ENCODE measurements at regions not wholly inside any gene's neighbourhood (a gene's known extent, or its start where the extent isn't known, plus 50 kb on each side); places are given as distances from the start of the nearest gene placed in this dataset.

DNA sequence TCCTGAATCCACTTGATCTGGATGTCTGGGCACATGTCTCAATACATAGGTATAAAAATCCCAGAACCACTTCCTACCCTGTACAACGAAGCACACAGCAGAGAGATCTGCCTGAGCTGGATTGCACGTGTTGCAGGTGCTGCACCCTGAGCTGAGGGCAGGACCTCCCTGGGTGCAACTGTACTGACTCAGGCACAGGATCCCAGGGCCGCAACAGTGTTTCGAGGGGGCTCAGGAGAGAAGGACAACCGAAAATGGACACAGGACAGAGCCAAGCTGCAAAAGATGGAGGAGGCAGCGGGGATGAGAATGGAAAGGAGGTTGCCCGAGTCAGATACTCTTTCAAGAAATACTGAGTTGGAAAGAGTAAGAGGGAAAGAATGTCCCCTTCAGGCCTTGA lies 354.1 kb downstream of the EIPR1 start:
- no peaks in the 10 kb centered on the region for H3K9me3 ChIP-seq
- 85 to 93% (median 89%) methylated on average over 7 of the region's 7 CpGs for WGBS, 5 donors
- TF ChIP-seq, protein P1, sequence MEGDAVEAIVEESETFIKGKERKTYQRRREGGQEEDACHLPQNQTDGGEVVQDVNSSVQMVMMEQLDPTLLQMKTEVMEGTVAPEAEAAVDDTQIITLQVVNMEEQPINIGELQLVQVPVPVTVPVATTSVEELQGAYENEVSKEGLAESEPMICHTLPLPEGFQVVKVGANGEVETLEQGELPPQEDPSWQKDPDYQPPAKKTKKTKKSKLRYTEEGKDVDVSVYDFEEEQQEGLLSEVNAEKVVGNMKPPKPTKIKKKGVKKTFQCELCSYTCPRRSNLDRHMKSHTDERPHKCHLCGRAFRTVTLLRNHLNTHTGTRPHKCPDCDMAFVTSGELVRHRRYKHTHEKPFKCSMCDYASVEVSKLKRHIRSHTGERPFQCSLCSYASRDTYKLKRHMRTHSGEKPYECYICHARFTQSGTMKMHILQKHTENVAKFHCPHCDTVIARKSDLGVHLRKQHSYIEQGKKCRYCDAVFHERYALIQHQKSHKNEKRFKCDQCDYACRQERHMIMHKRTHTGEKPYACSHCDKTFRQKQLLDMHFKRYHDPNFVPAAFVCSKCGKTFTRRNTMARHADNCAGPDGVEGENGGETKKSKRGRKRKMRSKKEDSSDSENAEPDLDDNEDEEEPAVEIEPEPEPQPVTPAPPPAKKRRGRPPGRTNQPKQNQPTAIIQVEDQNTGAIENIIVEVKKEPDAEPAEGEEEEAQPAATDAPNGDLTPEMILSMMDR (IDR thresholded peaks at IDR 0.05 in 8 of 11, conservative IDR thresholded peaks at IDR 0.05 in 3 of 11) = no peak
- TF ChIP-seq POLR2A (IDR thresholded peaks at IDR 0.05) (no peak), POLR2AphosphoS5 (IDR thresholded peaks at IDR 0.05) (no peak)
- intact Hi-C loops (cut with DNase I; ENCODE audit: low total_unique reads) = no loop called here
- no peaks in the 10 kb centered on the region for H3K4me1 ChIP-seq
- DNase-seq = no peak
- no peaks in the 10 kb centered on the region for H3K36me3 ChIP-seq
- peaks cover 0 to 4% (median 0%) of the 10 kb centered on the region in 7 donors for H3K27me3 ChIP-seq (replicated peaks in 1 of 7)
- H3K27ac ChIP-seq = no peak overlapping the region
- no peak overlapping the region for H3K4me3 ChIP-seq

DNA sequence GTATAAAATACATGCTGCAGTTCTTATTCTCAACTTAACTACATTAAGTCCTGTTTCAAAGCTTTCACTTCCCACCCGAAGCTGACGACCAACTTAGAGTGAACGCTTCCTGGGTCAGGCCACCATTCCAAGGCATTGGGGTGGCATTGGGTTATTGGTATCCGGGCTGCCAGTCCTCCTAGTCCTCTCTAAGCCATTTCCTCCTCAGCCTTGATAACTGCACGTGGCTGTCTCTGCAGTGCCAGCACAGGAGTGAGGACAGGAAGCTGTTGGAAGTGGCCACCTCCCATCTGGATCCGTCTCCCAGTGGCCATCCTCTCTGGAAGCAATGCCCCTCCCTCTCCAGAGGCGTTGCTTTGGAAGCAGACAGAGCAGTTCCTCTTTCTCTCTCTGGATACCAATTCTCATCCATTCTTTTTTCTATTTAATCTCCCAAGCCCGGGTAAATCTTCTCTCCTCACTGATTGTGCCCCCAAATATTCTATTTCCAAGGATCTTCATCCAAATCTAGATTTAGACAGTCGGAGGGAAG lies 354.7 kb downstream of the EIPR1 start:
- intact Hi-C loops (cut with DNase I; ENCODE audit: low total_unique reads) = no loop called here
- 57 to 67% (median 60%) methylated on average over 9 of the region's 9 CpGs for WGBS, 5 donors
- H3K27me3 ChIP-seq (replicated peaks in 1 of 7) = peaks cover 0 to 4% (median 0%) of the 10 kb centered on the region in 7 donors
- H3K27ac ChIP-seq = no peak overlapping the region
- H3K9me3 ChIP-seq = peaks cover 0 to under 1% (median 0%) of the 10 kb centered on the region in 8 donors
- DNase-seq = peak; percentile 58
- no peak overlapping the region for H3K4me3 ChIP-seq
- peak in 2 of 3 donors; percentile 31 to 43 for TF ChIP-seq POLR2AphosphoS5 (IDR thresholded peaks at IDR 0.05)
- TF ChIP-seq POLR2A (IDR thresholded peaks at IDR 0.05) = no peak
- TF ChIP-seq, protein P1 (IDR thresholded peaks at IDR 0.05 in 8 of 11, conservative IDR thresholded peaks at IDR 0.05 in 3 of 11) = no peak
- no peaks in the 10 kb centered on the region for H3K36me3 ChIP-seq
- no peaks in the 10 kb centered on the region for H3K4me1 ChIP-seq

DNA sequence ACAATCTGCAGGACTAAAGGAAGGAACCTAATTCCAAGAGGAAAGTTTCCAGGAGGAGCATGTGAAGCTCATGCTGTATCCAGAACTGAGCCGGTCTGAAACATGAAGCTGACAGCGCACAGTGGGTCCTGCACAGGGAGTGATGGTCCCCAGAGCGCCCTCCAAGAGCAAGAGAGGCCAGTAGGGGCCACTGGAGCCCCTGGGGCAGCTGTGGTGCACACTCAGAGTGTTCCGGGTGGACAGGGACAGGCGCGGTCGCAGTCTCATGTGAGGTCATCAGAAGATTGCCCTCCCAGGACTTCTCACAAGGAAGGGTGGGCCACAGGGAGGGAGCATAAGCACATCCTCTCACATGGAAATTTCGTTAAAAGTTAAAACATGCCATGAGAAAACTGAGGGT lies 355.9 kb downstream of the EIPR1 start:
- Histone ChIP-seq H3K4me1 (no peaks in the 10 kb centered on the region), H3K27ac (no peak overlapping the region), H3K9me3 (peaks cover 0 to 12% (median 9%) of the 10 kb centered on the region in 8 donors), H3K36me3 (no peaks in the 10 kb centered on the region), H3K27me3 (replicated peaks in 1 of 7) (peaks cover 0 to 4% (median 0%) of the 10 kb centered on the region in 7 donors), H3K4me3 (no peak overlapping the region)
- TF ChIP-seq, protein P1 (IDR thresholded peaks at IDR 0.05 in 8 of 11, conservative IDR thresholded peaks at IDR 0.05 in 3 of 11) = no peak
- TF ChIP-seq POLR2AphosphoS5 (IDR thresholded peaks at IDR 0.05) = no peak
- no peak for TF ChIP-seq POLR2A (IDR thresholded peaks at IDR 0.05)
- peak; percentile 19 for DNase-seq
- WGBS, 5 donors = 85 to 94% (median 89%) methylated on average over 8 of the region's 8 CpGs
- intact Hi-C loops (cut with DNase I; ENCODE audit: low total_unique reads) = no loop called here

DNA sequence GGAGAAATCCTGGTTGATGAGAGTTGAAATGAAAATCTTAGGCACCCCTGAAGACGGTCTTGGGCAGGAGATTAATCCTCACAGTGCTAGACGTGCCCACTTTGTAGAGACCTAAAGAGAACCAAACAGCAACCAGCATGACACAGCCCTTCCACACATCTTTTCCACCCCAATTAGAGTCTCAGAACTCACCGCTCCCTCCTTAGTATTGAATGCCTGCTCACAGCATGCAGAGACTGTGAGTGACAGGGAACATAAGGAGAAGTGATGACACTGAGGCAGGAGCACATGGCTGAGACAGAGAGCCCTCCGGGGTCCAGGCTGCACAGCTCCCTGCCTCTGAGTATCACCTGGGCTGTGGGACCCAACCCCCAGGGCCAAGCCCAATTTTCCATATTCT lies 367.6 kb downstream of the EIPR1 start:
- Histone ChIP-seq H3K27me3 (replicated peaks in 1 of 7) (peaks cover 0 to 50% (median 0%) of the 10 kb centered on the region in 7 donors), H3K4me1 (no peaks in the 10 kb centered on the region), H3K27ac (no peak overlapping the region), H3K9me3 (peaks cover 0 to 36% (median 26%) of the 10 kb centered on the region in 8 donors), H3K36me3 (no peaks in the 10 kb centered on the region), H3K4me3 (no peak overlapping the region)
- intact Hi-C loops (cut with DNase I; ENCODE audit: low total_unique reads) = no loop called here
- no peak for DNase-seq
- TF ChIP-seq POLR2AphosphoS5 (IDR thresholded peaks at IDR 0.05) (no peak), POLR2A (IDR thresholded peaks at IDR 0.05) (no peak)
- TF ChIP-seq, protein P1 (IDR thresholded peaks at IDR 0.05 in 8 of 11, conservative IDR thresholded peaks at IDR 0.05 in 3 of 11) = no peak
- WGBS, 5 donors = 84 to 88% (median 85%) methylated on average over 4 of the region's 4 CpGs

All from spleen (tissue), 11 donors.